ENCODE measurements at regions not wholly inside any gene's neighbourhood (a gene's known extent, or its start where the extent isn't known, plus 50 kb on each side); places are given as distances from the start of the nearest gene placed in this dataset.
"Not testable (repeated sequence)": the region's sequence is repeated elsewhere in the genome, so short reads cannot be mapped to it uniquely, and the experiment has no call there.

GRCh38 chr17:30731210-30732132 lies 93.0 kb downstream of the CRLF3 start:
- peak; percentile 82 for DNase-seq (ENCODE audit: low read depth)

- not testable (repeated sequence) for DNase-seq (ENCODE audit: low read depth)
Measured at GRCh38 chr17:30730837-30731209, 93.7 kb downstream of the CRLF3 start.

- not testable (repeated sequence) for DNase-seq (ENCODE audit: low read depth)
Measured at GRCh38 chr17:30730171-30730836, 94.2 kb downstream of the CRLF3 start.

GRCh38 chr17:30729471-30730170 lies 94.9 kb downstream of the CRLF3 start:
- not testable (repeated sequence) for DNase-seq (ENCODE audit: low read depth)

- DNase-seq (ENCODE audit: low read depth) = not testable (repeated sequence)
Measured at GRCh38 chr17:30727517-30727916, 97.0 kb downstream of the CRLF3 start.

GRCh38 chr17:30726734-30727133 lies 97.8 kb downstream of the CRLF3 start:
- not testable (repeated sequence) for DNase-seq (ENCODE audit: low read depth)

- DNase-seq (ENCODE audit: low read depth) = not testable (repeated sequence)
Measured at GRCh38 chr17:30726310-30726709, 98.2 kb downstream of the CRLF3 start.

- DNase-seq (ENCODE audit: low read depth) = not testable (repeated sequence)
Measured at GRCh38 chr17:30724034-30724650, 100.3 kb downstream of the CRLF3 start.

GRCh38 chr17:30722114-30722780 lies 102.2 kb downstream of the CRLF3 start:
- DNase-seq (ENCODE audit: low read depth) = not testable (repeated sequence)

- not testable (repeated sequence) for DNase-seq (ENCODE audit: low read depth)
Measured at GRCh38 chr17:30720971-30721370, 103.5 kb downstream of the CRLF3 start.

- no peak for DNase-seq (ENCODE audit: low read depth)
Measured at GRCh38 chr17:30720013-30720471, 104.5 kb downstream of the CRLF3 start.

- DNase-seq (ENCODE audit: low read depth) = peak; percentile 60
Measured at GRCh38 chr17:30719131-30719973, 105.1 kb downstream of the CRLF3 start.

GRCh38 chr17:30718691-30719090 lies 105.8 kb downstream of the CRLF3 start:
- not testable (repeated sequence) for DNase-seq (ENCODE audit: low read depth)

- not testable (repeated sequence) for DNase-seq (ENCODE audit: low read depth)
Measured at GRCh38 chr17:30718099-30718447, 106.4 kb downstream of the CRLF3 start.

GRCh38 chr17:30717291-30718098 lies 107.0 kb downstream of the CRLF3 start:
- no peak for DNase-seq (ENCODE audit: low read depth)

GRCh38 chr17:30716461-30717290 lies 107.8 kb downstream of the CRLF3 start:
- peak; percentile 19 for DNase-seq (ENCODE audit: low read depth)

GRCh38 chr17:30714825-30715622 lies 109.5 kb downstream of the CRLF3 start:
- peak; percentile 54 for DNase-seq (ENCODE audit: low read depth)

GRCh38 chr17:30713805-30714204 lies 110.7 kb downstream of the CRLF3 start:
- DNase-seq (ENCODE audit: low read depth) = not testable (repeated sequence)

Data from EH (cell line).